ENCODE measurements at regions not wholly inside any gene's neighbourhood (a gene's known extent, or its start where the extent isn't known, plus 50 kb on each side); places are given as distances from the start of the nearest gene placed in this dataset.
"Not testable (repeated sequence)": the region's sequence is repeated elsewhere in the genome, so short reads cannot be mapped to it uniquely, and the experiment has no call there.

DNA sequence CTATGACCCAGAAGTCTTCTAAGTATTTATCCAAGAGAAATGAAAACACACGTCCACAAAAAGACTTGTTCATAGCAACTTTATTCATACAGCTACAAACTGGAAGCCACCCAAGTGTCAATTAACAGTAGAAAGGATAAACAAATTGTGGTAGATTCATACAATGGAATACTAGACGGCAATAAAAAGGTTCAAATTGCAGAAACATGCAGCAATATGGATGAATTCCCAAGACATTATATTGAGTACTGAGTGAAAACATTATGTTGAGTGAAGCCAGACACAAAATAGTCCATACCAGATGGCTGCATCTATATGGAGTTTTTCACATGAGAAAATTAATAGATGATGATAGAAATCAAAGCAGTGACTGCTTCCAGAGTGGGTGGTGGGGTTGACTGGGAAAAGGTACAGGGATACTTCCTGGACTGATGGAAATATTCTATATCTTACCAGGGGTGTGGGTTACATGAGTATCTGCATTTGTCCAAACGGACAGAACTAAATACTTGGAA is 292.0 kb downstream of the FGFR2 start:
- no peak for DNase-seq (ENCODE audit: low spot score)

DNA sequence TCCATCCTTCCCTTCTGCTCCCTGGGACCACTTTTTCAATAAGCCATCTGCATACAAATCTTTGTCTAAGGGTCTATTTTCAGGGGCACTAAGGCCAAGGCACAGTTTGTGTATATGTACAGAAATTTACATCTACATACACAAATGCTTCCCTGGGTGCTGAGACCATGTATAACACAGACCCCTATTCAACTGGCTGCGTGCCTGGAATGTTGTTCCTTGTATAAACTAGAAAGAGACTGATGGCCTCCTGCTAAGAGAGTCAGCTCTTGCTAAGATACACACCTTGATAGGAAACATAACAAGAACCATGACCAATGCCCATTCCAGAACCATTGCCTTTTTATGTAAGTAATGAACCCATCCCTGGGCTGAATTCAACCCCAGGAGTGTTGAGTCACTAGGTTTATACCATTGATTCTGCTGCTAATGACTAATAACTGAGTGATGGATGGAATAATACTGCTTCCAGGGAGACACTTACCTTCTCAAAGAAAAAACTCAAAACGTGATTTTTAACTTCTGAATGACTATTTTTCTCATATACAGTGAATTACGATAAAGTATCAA is 290.7 kb downstream of the FGFR2 start:
- DNase-seq (ENCODE audit: low spot score) = no peak

DNA sequence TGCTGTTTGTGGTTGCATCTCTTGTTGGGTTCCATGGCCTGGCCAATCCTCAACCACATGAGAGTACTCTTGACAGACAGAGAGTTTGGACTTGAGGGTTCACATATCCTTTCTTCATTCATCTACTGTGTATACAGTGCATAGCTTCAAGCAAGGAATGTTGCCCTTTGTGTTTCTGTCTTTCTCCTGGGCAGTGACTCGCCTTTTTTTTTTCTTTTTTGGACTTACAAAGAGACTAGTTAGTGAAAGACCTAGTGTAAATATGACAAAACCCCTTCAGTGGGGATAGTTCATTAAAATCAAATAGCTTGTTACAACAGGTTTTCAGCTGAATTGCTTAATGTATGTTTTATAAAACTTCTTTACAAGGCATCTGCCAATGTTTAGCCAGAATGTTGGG is 290.2 kb downstream of the FGFR2 start:
- DNase-seq (ENCODE audit: low spot score) = no peak

DNA sequence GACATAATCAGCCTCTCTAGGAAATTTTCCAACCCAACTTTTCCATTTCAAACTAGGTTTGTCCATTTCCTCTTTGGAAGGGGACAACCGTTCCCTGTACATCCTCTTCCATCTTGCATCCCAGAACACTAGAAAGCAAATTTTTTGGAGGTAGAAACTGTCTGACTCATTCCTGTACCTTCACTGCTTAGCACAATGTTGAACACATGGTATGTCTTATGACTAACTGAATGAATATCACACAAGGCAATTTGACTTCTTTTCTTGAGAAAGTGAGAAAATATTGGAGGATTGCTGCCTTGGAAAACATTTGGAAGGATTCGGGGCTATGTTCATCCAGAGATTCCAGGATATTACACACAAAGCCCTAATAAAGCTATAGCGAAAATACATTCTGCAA is 289.1 kb downstream of the FGFR2 start:
- no peak for DNase-seq (ENCODE audit: low spot score)

DNA sequence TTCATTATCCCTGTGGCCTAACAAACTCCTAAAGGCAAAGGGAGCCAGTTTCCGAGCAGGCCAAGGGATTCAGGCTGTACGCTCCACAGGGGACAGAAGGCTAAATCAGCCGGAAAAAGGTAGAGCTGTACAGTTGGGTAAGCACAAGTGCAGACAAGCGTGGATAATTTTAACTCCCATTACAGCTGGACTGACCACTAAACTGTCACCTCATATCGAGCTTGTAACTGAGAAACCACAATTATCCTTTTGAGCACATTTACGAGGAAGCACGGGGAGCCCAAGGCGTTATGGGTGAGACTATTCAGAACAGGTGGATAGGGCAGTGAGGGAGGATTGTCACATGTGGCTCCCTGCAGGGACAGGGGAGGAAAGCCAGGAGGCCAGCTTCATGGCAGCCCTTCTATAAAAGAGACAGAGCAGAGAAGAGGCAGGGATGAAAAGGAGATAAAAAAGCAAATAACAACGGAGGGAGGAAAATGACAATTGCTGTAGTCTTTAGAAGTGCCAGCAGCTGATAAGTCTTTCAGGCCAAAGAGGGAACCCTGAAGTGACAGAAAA is 288.0 kb downstream of the FGFR2 start:
- DNase-seq (ENCODE audit: low spot score) = no peak

DNA sequence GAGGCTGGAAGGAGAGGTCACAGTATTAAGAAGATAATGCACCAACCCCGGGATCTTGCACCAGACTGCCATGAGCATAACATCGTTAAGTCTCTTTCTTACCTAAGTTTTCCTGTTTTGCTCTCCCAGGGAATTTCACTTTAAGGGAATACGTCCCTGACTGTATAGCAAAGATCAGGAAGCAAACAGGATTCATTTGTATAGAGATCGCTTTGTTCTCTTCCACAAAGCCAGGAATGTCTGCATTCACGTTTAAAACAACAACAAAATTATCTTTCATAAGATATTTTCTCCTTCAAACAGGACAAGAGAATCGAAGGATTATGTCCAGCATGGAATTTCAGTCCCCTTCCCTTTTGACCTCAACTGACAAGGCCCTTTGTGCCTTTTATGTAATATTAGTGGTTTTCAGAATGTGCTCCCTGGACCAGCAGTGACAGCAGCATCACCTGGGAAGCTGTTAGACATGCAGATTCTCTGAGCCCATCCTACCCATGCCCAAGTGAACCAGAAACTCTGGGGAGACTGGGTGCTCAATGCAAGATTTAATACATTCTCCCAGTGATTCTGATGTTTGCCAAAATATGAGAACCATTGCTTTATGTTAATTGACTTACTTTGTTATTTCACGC is 286.3 kb downstream of the FGFR2 start:
- DNase-seq (ENCODE audit: low spot score) = no peak

DNA sequence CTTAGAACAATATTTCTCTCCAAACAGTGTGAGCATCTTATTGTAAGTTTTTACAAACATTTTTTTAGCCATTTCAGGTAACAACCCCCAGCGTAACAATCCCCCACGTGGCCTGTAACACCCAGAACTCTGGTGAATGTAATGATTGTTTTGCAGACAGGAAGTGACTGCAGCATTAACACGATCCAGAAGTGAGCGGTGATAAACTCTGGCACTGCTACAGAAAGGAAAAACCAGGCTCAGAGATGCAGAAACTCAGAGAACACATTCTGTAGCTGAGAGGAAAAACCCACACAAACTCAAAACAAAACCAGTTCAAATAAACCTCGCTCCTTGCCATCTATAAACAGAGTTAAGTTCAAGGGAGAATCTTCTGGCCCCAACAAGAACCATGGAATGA is 285.7 kb downstream of the FGFR2 start:
- no peak for DNase-seq (ENCODE audit: low spot score)

DNA sequence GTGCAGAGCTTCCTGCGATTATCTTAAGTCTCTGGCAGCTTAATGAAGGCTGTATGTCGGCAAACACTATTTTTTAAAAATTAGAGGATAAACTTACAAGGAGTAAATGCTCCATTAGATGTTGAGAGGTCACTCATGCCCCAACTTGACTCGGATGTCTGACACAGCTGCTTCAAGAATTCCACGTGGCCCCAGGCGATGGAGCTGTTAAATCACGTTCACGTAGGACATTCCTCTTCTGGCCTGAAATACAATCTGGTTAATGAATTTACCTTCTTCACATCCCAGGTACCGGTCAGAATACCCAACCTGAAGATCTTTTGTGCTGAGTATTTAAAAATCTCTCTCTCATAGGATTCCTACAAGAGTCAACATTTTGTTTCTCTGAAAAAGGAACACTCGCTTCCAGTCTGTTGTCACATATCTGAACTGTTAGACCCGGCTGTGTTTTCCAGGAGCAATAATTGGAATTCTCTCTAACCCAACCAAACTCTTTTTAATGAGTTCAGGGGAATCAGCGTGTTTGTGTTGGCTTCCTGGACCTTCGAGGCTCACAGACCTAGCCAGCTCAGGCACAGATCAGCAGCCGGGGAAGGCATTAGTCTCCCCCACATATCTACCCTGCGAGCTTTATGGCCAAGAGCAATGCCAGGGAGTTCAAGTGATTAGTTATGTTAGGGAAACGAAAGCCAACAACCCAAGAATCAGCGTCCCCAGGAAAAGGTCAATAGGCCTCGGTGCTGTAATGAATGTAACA is 284.9 kb downstream of the FGFR2 start:
- DNase-seq (ENCODE audit: low spot score) = no peak

DNA sequence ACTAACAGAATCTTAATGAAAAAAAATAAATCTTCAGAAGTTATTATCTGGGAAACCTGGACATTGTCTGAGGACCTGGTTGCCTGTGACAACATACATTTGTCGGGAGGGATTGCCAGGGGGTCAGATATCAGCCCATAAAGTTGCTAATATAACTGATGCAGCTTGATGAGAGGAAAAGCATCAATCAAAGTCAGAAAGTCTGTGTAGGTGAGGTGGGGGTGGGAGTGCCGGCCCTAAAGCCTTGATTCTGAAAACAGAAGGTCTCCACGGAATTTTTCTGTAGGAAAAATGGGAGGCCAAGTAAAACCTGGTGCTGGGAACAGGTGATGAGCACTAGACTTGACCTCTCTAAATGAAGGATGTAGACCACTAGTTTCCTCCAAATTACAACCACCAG is 281.8 kb downstream of the FGFR2 start:
- no peak for DNase-seq (ENCODE audit: low spot score)

DNA sequence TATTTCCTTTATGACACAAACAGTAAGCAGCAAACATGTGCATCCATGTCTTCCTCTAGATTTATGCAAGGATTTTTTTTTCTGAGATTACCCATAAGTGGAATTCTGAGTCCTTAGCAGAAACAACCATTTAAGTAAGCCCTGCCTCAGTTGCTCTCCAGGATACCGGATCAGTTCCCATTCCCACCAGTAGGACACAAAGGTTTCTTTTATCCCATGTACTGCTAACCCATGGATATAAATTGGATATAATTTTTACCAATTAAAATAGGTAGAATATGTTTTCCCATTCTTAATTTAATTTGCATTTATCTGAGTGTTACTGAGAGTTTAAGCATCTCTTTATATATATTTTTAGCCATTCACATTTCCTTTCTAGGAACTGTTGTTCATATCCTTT is 280.9 kb downstream of the FGFR2 start:
- DNase-seq (ENCODE audit: low spot score) = no peak

DNA sequence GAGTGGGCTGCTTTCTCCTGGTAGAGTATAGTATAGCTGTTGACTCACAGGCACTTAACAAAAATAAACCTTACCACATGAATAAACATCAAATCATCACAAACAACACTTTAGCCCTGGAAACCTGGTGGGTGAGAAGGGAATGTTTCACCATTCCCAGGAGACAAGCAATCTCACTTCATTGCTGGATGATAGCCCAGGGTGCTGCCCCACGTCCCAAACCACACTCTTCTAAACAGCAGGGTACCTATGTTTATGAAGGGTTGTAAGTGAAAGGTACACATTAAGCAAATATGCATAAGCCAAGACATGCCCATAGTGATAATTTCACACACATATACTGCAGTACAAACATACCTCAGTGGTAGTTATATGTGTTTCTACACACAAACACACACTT is 276.2 kb downstream of the FGFR2 start:
- no peak for DNase-seq (ENCODE audit: low spot score)

DNA sequence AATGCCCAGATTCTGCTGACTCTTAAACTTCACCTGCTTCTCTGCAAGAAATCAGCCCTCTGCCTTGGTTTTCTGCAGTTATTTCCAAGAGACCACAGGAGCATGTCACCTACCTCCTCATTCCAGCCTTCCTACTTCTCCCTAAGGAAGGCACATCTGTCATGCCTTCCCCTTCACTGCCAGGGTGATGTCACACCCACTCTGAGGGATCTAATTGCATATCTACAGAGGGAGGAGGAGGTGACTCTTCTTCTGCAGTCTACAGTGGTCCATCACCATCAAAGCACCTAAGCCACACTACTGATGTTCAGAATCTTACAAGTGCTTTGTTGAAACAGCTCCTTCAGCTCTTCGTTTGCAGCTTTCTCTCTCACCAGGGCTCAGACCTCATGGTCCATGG is 275.5 kb downstream of the FGFR2 start:
- DNase-seq (ENCODE audit: low spot score) = no peak

DNA sequence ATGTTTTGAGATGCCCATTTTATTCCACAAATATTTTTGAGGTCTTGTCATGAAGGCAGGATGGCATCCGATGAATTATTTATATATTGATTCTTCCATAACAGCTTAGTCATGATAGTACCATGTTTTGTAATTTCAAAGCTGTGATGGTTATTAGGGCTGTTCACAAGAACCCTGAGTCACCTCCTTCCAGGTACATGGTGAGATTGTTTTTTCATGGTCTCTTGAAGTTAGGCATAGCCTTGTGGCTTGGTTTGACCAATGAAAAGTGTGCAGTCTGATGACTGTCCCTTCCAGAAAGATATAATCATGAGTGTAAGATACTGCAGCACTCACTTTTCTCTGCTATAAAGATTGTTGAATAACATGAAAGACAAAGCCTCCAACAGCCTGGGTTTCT is 274.8 kb downstream of the FGFR2 start:
- no peak for DNase-seq (ENCODE audit: low spot score)

DNA sequence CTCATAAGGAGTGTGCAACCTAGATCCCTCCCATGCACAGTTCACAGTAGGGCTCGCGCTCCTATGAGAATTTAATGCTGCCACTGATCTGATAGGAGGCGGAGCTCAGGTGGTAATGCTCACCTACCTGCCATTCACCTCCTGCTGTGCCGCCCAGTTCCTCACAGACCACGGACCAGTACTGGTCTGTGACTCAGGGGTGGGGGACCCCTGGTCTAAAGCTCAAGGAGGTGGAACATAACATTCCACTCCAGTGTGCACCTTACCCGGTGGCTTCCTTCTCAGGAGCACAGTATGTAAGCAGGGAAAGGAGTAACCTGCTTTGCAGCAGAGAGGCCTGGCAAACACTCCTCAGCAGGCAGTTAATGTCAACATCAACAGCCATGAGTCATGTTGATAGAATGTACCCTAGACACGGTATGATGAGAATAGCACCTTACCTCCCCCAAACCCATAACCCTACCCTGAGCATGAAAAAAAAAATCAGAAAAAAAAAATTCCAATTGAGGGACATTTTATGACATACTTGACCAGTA is 273.5 kb downstream of the FGFR2 start:
- DNase-seq (ENCODE audit: low spot score) = no peak

DNA sequence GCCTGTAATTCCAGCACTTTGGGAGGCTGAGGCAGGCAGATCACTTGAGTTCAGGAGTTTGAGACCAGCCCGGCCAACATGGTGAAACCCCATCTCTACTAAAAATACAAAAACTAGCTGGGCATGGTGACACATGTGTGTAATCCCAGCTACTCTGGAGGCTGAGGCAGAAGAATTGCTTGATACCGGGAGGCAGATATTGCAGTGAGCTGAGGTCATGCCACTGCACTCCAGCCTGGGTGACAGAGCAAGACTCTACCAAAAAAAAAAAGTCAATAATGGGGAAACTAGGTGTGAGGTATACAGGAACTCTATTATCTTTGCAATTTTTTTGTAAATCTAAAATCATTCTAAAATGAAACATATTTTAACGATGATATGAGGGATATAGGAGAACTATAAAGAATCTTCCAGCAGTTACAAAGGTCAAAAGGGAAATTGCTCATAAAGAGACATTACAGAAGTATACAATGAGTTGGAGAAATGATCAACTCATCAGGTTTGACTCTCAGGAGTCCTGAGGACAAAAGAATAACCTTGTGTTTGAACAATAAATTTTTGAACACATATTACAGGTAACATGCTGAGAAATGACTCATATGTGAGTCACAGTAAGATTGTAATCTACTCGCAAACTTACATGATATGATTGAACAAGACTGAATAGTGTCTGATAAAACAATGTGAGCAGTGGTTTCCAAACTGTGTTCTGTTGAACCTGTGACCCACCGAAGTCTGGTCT is 272.6 kb downstream of the FGFR2 start:
- DNase-seq (ENCODE audit: low spot score) = no peak

DNA sequence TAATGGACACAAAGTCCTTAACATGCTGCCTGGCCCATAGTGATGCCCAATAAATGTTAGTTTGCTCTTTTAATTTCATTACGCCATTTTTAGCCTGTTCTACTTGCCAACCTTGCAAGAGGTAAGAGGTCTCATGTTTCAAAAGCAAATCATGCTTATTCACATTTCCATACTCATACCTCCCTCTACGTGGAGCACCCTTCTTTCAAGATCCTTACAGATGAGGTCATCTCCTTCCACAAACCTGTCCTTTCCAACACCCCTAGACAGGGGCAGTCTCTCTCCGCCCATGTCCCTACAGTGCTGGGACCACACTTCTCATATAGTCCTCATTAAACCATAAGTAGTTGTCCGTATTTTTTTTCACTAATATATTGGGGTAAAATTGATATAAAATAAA is 271.3 kb downstream of the FGFR2 start:
- DNase-seq (ENCODE audit: low spot score) = no peak

DNA sequence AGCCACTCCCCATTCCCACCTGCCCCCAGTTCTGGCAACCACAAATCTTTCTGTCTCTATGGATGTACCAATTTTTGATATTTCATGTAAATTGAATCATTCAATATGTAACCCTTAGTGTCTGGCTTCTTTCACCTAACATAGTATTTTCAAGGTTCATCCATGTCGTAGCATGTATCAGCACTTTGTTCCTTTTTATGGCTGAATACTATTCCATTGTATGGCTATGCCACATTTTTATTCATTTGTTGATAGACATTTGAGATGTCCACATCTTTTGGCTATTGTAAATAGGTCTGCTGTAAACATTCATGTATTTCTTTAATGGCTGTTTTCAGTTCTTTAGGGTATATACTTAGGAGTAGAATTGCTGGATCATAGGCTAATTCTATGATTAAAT is 270.5 kb downstream of the FGFR2 start:
- no peak for DNase-seq (ENCODE audit: low spot score)

DNA sequence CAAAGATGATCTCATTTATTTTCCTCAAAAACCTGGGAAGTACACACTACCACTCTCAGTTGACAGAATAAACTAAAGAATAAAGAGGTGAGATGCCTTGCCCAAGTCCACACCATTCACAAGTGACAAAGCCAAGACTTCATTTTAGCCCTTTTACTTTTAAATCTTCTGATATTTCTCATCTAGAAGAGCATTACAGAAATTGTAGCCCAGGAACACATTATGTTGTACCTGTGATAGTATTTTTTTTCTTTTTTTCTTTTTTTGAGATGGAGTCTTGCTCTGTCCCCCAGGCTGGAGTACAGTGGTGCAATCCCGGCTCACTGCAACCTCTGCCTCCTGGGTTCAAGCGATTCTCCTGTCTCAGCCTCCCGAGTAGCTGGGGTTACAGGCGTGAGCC is 268.6 kb downstream of the FGFR2 start:
- DNase-seq (ENCODE audit: low spot score) = not testable (repeated sequence)

DNA sequence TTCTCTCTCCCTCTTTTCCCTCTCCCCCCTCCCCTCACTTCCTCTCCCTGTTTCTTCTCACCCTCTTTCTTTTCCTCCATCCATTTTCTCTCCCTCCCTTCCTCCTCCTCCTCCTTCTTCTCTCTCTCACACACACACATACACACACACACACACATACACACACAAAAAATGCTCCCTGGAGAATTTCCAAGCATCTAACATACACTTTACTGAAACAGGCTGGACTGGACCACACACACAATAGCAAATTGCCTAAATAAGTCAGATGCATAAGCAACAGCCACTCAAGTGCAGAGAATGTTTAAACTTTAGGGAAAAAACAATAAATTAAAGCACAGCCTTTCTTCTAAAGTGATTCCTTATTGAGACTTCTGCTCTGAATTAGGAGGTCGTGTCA is 267.7 kb downstream of the FGFR2 start:
- DNase-seq (ENCODE audit: low spot score) = no peak

DNA sequence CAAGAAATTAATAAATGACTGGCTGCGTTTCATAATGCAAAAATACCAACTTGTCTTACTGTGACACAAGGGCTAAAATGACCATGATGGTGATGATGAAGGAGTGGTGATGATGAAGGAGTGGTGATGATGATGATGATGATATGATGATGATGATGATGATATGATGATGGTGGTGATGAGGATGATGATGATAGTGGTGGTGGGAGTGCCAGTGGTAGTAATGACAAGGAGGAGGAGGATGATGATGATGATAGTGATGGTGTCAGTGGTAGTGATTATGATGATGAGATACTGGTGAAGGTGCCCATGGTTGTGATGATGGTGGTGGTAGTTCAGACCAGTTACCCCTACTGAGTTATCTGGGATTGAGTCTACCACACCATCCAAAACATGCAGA is 265.9 kb downstream of the FGFR2 start:
- DNase-seq (ENCODE audit: low spot score) = no peak

DNA sequence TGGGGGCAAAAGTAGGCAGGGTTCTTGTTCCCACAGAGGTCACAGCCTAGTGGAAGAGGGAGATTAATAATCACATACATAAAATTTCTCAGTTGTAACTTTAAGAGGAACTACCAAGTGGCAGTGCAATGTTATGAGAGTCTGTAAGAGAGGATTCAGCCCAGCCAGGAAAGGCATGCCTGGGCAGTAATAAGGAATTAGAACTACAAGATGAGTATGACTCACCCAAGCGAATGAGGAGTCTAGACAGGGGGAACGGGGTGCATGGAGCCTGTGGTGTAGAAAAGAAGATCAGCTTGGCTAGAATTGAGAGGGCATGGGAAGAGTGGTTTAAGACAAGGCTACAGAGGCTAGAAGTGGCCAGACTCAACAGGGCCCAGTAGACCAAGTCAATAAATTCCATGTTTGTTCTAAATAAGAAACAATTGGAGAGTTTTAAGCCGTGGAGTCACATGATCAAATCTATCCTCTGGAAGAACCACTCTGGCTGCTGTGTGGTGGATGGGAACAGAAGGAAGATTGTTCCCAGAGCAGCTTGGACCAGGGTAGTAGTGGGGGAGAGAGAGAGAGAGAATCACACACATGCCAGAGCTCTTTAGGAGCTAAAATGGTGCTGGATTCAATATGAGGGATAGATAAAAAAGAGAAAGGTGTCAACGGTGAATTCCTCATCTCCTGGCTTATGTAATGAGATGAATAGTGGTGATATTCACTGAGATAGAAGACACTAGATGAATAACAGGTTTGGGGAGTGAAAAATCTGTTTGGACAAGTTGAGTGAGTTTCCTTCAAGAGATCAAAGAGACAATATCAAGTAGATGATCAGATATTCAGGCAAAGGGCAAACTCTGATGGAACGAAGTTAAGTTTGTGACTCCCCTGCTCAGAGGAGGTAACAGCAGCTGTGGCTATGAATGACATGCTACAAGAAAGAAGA is 265.1 kb downstream of the FGFR2 start:
- no peak for DNase-seq (ENCODE audit: low spot score)
